Kidney (tissue), 13 donors: ENCODE measurements at regions not wholly inside any gene's neighbourhood (a gene's known extent, or its start where the extent isn't known, plus 50 kb on each side); places are given as distances from the start of the nearest gene placed in this dataset.
A peak's percentile ranks its signal among the peaks of the same experiment; 100 is the strongest.

ENCODE experiments used
- DNase-seq, 5 donors: peaks; one replicate each; pipeline ENCODE4 v3.0.0-alpha.2; 2013 to 2020
- FAIRE-seq: peaks from 2 replicates; lab custom pipeline; 2012; peaks lifted over from hg19 to GRCh38; lab: Jason Lieb, UNC
- H3K27ac ChIP-seq, 2 donors: one replicate each; pipeline ENCODE4 v1.7.0; 2013; ENCODE audit warnings: low read depth in 2 of 2, low read length in 2 of 2, inconsistent platforms in 1 of 2
- H3K27me3 ChIP-seq: one replicate; pipeline ENCODE4 v1.7.1; 2013; ENCODE audit warnings: low read length, inconsistent platforms; ENCODE audit not compliant: control insufficient read depth, insufficient read depth
- H3K36me3 ChIP-seq, 3 donors: one replicate each; pipeline versions ENCODE4 v1.7.0 to v1.7.1; 2013; ENCODE audit warnings: low read length in 3 of 3, control low read depth in 1 of 3, inconsistent platforms in 1 of 3; ENCODE audit not compliant: insufficient read depth in 3 of 3, control insufficient read depth in 2 of 3
- H3K4me1 ChIP-seq, 3 donors: one replicate each; pipeline versions ENCODE4 v1.7.0 to v1.7.1; 2013; ENCODE audit warnings: low read length in 3 of 3, inconsistent platforms in 1 of 3, low read depth in 1 of 3; ENCODE audit not compliant: control insufficient read depth in 2 of 3, insufficient read depth in 2 of 3
- H3K4me3 ChIP-seq, 3 donors: one replicate each; pipeline versions ENCODE4 v1.7.0 to v1.8.1; 2013; ENCODE audit warnings: low read length in 3 of 3, control low read depth in 1 of 3, inconsistent platforms in 1 of 3
- H3K9ac ChIP-seq, 3 donors: one replicate each; pipeline versions ENCODE4 v1.7.0 to v1.7.1; 2013; ENCODE audit warnings: low read length in 3 of 3, control low read depth in 1 of 3, inconsistent platforms in 1 of 3
- H3K9me3 ChIP-seq, 3 donors: one replicate each; pipeline versions ENCODE4 v1.7.0 to v1.7.1; 2013; ENCODE audit warnings: low read length in 3 of 3, control low read depth in 1 of 3, inconsistent platforms in 1 of 3; ENCODE audit not compliant: control insufficient read depth in 2 of 3, insufficient read depth in 1 of 3
- intact Hi-C: fragments of 100-400 bp; cut with DNase I; formaldehyde crosslinking; loops from one replicate; pipeline ENCODE4 v1.11.1; 2022
- TF ChIP-seq, protein P1 (sequence below): IDR thresholded peaks from 3 replicates; pipeline ENCODE4 v1.5.1; 2012; ENCODE audit warnings: mild to moderate bottlenecking, moderate library complexity, borderline replicate concordance; ENCODE audit not compliant: insufficient read depth; ENCODE audit errors: extremely low read depth
- donor health status: control.
- donor health status: control.
- donor health status: control.
- donor health status: control.
- donor health status: control.
- donor health status: DM: yes; HTN: yes; CAD: no.
- donor health status: Normal renal cell carcinoma (clear cell type).

- no peaks in the 10 kb centered on the region for H3K27me3 ChIP-seq
- DNase-seq (no peak), FAIRE-seq (no peak)
- no peaks in the 10 kb centered on the region for H3K4me1 ChIP-seq
- TF ChIP-seq, protein P1, sequence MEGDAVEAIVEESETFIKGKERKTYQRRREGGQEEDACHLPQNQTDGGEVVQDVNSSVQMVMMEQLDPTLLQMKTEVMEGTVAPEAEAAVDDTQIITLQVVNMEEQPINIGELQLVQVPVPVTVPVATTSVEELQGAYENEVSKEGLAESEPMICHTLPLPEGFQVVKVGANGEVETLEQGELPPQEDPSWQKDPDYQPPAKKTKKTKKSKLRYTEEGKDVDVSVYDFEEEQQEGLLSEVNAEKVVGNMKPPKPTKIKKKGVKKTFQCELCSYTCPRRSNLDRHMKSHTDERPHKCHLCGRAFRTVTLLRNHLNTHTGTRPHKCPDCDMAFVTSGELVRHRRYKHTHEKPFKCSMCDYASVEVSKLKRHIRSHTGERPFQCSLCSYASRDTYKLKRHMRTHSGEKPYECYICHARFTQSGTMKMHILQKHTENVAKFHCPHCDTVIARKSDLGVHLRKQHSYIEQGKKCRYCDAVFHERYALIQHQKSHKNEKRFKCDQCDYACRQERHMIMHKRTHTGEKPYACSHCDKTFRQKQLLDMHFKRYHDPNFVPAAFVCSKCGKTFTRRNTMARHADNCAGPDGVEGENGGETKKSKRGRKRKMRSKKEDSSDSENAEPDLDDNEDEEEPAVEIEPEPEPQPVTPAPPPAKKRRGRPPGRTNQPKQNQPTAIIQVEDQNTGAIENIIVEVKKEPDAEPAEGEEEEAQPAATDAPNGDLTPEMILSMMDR, result no peak
- intact Hi-C loops, result no loop called here
- H3K9me3 ChIP-seq, result no peaks in the 10 kb centered on the region
- H3K36me3 ChIP-seq, result no peaks in the 10 kb centered on the region
- no peak overlapping the region for H3K4me3 ChIP-seq
- no peak overlapping the region for H3K9ac ChIP-seq
- no peak overlapping the region for H3K27ac ChIP-seq
Measured at GRCh38 chr16:73286346-73287267, 238.7 kb upstream of the ZFHX3 start.

GRCh38 chr16:73285436-73286201 lies 237.7 kb upstream of the ZFHX3 start:
- Histone ChIP-seq H3K27me3 (no peaks in the 10 kb centered on the region), H3K4me3 (no peak overlapping the region), H3K36me3 (no peaks in the 10 kb centered on the region), H3K9ac (no peak overlapping the region), H3K9me3 (peaks cover 0 to 2% (median 0%) of the 10 kb centered on the region in 3 donors), H3K27ac (no peak overlapping the region), H3K4me1 (no peaks in the 10 kb centered on the region)
- FAIRE-seq (no peak), DNase-seq (peak in 1 of 5 donors; percentile 19)
- intact Hi-C loops, result no loop called here
- TF ChIP-seq, protein P1, result no peak

DNA sequence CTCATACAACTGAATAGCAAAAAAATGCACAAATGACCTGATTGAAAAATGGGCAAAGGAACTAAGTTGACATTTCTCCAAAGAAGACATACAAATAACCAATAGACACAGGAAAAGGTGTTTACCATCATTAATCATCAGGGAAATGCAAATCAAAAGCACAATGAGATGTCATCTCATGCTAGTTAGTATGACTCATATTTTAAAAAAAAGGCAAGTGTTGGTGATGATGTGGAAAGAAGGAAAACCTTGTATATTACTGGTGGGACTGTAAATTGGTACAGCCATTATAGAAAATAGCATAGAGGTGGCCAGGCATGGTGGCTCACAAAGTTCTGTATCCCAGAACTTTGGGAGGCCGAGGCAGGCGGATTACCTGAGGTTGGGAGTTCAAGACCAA lies 232.5 kb upstream of the ZFHX3 start:
- H3K27ac ChIP-seq, result no peak overlapping the region
- peaks cover 0 to 2% (median 0%) of the 10 kb centered on the region in 3 donors for H3K9me3 ChIP-seq
- no peak overlapping the region for H3K4me3 ChIP-seq
- no peak overlapping the region for H3K9ac ChIP-seq
- TF ChIP-seq, protein P1, result no peak
- FAIRE-seq (no peak), DNase-seq (no peak)
- no peaks in the 10 kb centered on the region for H3K36me3 ChIP-seq
- no peaks in the 10 kb centered on the region for H3K27me3 ChIP-seq
- intact Hi-C loops, result no loop called here
- H3K4me1 ChIP-seq, result no peaks in the 10 kb centered on the region
